Renal cortical epithelial cell (primary cell): ENCODE measurements at regions not wholly inside any gene's neighbourhood (a gene's known extent, or its start where the extent isn't known, plus 50 kb on each side); places are given as distances from the start of the nearest gene placed in this dataset.

Experiments used
- DNase-seq: peaks from one replicate; pipeline ENCODE4 v3.0.0-alpha.2; 2011; ENCODE audit warnings: low read depth

DNA sequence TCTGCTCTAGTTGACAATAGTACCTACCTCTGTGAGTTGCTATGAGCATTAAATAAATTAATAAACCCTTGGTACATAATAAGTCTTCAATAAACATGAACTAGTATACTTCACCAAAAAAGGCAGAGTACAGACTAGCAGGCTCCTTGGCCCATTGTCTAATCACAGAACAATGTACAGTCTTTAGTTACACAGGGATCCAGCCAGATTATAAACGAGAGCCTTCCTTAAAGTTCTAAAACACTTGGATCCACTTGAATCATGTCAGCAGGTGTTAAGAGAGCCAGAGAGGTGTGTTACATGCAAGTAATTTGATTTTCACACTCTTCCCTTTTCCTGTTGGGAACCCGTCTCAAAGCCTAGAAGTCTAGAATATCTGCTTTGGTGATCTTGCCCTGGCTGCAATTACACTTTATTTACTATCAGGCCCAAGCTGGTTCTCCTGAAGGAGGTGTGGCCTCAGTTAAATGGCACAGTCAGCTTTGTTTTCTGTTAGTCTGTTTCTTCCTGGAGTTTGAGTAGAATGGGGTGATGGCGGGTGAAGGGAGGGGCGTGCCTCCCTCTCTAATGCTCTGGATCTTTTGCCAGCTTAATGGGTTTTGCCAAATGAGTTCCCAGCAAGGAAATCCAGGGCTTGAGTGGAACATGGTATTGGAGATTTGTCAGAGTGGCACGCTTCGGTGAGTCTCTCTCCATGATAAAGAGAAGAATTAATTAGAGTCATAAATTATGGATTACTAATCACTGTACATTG is 570.9 kb upstream of the CAMK1G start:
- no peak for DNase-seq

DNA sequence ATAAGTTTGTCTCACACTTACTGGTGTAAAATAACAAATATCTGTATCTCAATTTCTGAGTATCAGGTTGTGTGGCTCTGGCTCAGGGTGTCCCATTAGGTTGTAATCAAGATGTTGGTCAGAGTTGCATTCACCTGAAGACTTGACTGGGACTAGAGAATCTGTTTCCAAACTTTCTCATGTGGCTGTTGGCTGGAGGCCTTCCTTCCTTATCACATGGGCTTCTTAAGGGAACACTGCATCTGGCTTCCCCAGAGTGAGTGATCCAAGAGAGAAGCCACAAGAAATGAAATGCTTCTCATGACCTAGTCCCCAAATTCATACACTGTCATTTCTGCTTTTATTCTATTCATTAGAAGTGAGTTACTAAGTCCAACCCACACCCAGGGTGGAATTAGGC is 568.4 kb upstream of the CAMK1G start:
- DNase-seq = no peak

DNA sequence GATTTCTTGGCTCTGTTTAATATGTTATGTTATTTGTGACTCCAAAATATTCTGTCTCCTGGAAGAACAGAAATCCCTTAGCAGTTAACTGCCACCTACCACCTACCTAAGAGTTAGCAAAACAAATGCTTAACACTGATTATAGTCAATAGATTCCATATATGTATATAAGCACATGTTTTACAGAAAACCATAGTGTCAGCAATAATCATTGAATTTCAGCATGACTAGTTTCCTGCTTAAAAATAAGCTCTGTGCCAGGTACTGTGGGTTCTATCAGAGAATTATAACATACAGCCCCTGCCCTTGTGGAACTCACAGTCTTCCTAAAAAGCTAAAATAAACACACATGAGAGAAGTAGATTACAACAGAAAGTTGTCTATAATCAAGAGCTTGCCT is 561.9 kb upstream of the CAMK1G start:
- no peak for DNase-seq

DNA sequence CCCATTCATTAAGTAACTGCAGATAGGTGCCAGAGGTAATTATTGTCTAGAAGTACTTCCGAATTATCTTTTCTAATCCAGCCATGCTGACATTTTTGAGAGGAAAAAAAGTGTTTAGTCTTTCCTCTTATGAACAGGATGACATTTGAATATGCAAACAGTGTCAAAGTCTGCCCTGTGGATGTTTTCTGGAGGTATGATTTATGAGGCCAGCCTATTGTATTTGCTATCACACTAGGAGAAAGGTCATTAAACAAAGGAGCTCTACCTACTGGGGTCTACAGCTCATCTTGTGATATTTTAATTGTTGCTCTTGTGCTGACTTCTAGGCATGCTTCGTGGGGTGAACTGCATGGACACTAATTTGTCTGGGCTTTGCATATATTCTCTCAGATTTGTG is 559.7 kb upstream of the CAMK1G start:
- no peak for DNase-seq

DNA sequence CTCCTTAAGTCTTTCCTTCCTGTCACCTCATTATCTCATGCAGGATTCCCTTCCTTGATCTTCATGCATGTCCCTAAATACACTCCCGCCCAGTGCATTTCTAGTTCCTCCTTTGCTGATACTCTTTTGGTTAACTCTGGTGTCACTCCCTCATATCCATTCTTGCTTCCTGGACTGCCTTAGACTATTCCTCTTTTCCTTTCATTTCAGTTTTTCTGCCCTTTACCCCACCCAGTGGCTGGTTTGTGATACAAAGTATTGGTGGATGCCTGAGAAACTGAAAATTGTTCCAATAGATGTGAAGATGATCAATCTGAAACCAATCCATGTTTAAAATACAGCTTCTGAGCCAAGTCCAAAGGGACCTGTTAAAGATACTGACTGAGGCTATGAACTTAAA is 553.8 kb upstream of the CAMK1G start:
- no peak for DNase-seq

DNA sequence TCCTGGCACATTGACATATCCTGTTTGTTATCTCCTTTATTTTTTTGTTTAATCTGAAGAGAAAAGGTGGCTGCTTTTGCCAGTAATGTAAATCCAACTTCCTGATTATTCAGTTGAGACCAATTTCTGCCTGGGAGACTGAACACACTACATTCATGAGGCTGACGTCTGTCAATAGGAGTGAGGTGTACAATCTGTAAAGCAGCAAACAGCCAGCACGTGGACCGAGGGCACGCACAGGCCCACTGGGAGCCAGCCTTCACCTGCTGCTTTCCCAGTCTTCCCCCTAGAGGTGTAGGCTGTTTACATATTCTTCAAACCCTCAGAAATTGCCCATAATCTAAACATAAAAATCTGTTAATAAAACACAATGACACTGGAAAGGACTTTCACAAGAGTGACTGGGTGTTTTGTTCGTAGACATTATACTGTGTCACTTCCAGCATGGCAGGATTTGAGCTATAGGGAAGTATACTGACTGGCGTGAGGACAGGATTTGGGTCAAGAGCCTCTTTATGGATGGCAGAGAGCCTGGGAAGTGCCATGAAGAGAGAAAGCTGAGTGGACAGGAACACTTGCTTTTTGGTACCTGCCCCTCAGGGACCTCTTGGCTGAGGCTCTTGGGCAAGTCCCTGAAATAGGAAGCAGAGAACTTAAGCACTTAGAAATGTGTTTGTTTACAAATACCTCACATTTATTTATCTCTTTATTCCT is 552.9 kb upstream of the CAMK1G start:
- DNase-seq = no peak

DNA sequence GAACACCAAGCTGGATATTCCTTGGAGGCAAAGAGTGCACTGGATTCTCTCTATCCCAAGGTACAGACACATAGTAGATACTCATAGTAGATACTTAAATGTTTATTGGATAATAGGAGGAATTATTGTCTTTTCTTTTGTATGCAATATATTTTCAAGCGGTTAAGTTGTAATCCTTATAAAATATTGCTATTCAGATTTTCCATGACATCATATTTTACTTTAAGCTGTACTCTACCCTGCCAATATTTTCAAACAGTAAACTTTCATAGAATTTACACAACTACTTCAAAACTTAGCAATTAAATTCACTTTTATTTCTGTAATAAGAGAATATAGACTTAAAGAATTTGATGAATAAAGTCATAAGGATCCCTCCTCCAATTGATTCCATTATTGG is 546.5 kb upstream of the CAMK1G start:
- no peak for DNase-seq

DNA sequence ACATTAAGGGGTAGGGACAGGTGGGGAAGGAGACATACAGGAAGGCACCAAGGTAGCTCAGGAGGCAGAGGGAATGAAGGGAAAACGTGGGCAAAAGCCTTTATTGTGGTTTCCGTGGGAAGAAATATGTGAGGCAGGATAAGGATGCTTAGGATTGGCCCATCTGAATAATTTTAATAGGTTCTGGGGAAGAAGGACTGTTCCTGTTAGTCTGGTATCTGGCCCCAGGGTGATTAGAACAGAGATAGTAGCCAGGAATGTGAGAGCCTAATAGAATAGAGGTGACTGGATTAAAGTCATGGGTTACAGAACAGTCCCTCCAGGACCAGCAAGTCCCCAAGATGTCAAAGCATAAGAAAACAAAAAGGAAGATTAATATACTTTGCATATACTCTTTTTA is 545.2 kb upstream of the CAMK1G start:
- no peak for DNase-seq

DNA sequence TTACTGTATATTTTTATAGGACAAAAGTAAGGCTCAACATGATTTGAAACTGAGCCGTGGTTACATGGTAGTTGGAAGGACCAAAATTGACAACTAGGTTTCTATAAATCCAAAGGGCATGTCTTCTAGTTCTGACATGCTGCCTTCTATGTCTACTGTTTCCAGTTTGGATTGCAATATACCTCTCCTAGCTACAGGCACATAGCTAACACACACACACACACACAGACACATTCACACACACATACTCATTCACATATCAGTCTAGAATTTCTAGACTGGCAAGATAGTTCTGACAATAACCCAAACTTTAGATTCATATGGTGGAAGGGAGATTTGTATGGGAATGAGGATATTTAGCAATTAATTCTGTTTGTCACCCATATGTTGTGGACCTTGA is 544.8 kb upstream of the CAMK1G start:
- DNase-seq = peak; percentile 19

DNA sequence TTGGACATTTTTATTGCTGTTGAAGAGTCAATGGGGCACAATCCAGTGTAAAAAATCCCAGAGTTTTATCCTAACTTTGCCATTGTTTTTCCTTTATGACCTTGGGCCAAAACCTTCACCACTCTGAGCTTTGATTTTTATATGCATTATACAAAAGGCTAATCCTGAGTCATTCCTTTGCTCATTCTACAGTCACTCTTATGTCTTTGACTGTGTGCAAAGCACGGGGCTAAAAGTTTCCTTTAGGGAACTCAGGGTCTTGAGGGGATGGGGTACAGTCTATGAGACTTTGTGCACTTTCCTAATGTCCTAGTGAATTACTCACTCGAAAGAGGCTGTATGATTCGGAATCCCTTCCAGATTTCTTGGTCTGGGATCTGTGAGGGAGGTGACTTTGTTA is 543.2 kb upstream of the CAMK1G start:
- DNase-seq = no peak

DNA sequence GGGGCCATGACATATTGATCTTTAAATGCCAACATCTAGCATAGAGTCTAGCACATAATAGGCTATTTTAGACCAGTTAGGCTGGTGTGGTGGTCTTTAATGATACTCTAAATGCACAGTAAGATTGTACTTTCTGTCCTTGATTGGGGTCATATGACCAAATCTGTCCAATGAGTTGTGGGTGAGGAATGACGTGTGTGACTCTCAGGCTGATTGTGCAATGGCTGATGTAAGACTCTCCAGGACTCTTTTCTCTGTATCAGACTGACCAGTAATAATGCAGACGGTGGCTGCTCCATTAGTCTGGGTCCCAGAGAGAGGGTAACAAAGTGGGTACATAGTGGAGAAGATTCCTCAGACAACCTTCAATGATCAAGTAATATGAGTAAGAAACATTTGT is 541.6 kb upstream of the CAMK1G start:
- DNase-seq = peak; percentile 62

DNA sequence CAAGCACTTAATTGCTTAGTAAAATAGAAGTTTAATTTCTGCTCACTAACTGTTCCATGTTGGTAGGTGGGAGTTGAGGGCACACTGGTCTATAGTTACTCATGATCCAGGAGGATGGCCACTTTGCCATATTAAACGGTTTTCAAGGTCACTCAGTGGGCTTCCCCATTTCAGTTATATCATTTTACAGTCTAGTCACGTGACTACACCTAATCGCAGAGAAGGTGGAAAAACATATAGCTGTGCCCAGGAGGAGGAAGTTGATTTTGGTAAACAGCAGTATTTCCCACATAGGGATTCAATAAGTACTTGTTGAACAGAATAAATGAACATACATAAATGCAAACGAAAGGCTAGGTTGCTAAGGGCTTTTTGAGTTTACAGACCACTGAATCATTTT is 541.1 kb upstream of the CAMK1G start:
- DNase-seq = no peak

DNA sequence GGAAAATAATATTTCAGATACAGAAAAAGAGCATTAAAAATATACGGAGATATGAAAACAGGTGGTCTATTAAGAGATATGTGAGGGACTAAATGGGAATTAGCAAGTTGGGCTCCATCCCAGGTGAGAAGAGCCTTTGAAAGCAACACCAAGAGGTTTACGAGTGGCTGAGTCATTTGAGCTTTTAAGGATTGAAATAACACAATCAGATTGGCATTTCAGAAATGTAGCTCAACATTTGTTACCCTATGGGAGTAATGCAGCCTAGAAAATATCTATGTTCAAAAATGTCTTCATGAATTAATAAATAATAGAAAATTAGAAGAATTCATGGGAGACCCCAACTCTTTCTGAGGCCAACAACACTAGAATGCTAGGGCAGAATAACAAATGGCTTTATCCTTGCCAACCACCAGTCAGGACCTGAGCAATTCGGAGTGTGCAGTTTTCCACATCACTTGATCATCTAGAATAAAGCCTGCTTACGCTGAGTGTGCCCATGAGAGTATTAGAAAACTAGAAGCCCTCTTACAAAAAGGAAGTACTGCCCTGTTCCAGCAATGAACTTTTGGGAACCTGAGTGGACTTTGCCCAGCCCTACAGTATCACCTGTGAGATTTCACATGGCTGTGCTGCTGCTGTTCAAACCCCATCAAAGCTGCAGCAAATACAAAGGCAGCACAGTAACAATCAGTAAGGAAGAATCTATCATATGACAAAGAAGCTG is 538.0 kb upstream of the CAMK1G start:
- DNase-seq = peak; percentile 77

DNA sequence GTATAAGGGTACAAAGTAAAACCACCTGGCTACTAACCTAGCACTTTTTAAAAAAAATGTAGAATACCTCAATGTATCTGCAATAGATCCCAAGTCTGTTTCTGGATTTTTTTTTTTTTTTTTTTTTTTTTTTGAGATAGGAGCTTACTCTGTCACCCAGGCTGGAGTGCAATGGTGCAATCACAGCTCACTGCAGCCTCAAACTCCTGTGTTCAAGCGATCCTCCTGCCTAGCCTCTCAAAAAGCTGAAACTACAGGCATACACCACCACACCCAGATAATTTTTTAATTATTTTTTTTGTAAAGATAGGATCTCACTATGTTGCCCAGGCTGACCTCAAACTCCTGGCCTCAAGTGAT is 537.5 kb upstream of the CAMK1G start:
- no peak for DNase-seq

DNA sequence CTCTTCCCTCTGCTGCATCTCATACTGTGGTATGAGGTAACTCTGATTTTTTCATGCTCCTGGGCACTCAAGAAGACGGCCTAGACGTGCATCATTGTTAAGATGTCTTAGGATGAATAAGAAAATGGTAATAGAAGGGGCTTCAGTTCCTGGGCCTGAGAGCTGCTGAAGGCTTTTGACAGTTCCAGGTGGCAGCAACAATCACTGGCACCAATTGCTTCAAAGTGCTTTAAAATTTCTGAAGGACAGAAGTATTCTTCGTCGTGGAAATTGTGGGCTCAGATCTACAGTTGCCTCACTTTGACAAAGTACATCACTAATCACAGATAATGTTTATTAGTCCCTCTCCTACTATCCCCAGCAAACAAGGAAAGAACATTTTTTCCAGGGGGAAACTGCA is 536.6 kb upstream of the CAMK1G start:
- no peak for DNase-seq

DNA sequence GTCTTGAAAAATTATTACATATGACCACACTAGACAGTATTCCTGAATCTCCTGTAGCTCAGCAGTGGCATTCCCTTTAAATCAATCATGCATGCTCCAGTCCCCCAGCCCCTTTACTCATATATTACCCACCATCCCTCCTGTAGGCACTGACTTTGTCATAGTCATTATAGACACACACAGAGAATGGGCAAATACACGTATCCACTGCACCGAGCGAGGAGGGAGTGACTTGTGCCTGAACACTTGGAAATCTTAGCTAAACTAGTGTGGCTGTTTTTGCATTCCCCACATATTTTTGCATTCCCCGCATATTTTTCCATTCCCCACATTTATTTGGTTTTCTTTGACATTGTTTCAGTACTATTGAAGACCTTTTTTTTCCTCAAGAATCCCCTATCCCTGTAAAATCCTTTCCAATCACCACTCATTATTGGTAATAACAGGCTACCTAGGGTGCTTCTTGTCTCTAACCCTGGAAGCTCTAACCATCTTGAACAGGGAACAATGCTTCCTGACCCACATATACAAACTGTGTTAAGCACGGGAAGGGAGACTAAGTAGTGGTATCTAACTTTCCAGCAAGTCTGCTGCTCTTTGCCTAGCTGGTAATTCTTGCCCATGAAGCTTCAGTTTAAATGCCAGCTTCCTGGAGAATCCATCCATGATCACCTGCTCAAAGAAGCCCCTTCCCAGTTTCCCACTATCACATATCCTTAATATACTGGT is 534.4 kb upstream of the CAMK1G start:
- peak; percentile 73 for DNase-seq

DNA sequence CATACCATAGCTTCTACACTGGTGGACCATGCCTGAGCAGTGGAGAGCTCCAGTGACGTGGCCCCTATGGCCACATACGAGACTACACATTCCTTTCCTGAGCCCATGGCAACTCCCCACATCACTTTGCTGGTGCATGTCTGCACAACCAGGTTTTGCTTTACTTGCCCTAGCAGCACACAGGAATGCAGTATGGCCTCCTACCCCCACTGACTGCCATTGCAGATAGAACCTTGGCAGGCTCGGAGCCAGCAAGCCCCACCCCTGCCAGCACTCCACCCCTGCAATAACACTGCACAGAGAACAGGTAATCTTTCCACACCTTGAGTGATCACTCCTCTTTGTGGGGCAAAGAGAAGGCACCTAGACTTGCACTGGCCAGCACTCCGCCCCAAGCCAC is 531.9 kb upstream of the CAMK1G start:
- DNase-seq = no peak

DNA sequence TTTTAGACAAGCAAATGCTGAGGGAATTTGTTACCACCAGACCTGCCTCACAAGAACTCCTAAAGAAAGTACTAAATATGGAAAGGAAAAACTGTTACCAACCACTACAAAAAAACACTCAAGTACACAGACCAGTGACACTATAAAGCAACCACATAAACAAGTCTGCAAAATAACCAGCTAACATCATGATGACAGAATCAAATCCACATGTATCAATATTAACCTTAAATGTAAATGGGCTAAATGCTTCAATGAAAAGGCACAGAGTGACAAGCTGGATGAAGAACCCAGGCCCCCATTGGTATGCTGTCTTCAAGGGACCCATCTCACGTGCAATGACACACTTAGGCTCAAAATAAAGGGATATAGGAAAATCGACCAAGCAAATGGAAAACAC is 529.9 kb upstream of the CAMK1G start:
- DNase-seq = no peak

DNA sequence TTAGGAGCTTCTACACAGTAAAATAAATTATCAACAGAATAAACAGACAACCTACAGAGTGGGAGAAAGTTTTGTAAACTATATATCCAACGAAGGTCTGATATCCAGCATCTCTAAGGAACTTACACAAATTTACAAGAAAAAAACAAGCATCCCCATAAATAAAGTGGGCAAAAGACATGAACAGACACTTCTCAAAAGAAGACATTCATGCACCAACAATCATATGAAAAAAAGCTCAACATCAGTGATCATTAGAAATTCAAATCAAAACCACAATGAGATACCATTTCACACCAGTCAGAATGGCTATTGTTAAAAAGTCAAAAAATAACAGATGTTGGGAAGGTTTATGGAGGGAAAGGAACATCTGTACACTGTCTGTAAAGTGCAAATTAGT is 526.4 kb upstream of the CAMK1G start:
- DNase-seq = no peak

DNA sequence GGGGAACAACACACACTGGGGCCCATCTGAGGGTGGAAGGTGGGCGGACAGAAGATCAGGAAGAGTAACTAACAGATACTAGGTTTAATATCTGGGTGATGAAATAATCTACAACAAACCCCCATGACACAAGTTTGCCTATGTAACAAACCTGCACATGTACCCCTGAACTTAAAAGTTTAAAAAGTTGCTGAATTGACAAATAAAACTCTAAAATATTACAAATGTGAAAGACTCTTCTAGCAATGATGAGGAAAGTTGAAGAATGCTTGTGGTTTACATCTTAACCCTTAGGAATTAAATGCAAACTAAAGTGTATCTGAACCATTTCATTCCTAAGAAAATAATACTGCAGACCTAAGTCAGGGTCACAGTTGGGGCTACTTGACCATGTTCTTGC is 525.6 kb upstream of the CAMK1G start:
- DNase-seq = no peak

DNA sequence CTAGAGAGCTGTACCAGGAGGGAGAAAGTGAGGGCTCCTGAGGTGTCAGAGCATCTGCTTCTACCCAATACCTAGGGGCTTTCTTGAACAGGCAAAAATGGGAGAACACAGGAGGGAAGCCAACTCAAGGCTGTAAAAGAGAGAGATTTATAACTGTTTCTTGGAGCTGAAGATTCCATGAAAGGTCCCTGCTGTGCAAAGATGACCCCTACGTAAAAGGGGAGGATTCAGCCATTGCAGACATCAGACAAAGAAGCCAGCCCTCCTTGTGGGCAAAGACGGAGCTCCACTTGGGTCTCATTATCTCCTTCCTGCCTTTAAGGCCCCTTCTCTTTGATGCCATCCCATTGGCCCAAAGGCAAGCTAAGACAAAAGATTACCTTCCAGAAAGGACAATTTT is 524.1 kb upstream of the CAMK1G start:
- no peak for DNase-seq

DNA sequence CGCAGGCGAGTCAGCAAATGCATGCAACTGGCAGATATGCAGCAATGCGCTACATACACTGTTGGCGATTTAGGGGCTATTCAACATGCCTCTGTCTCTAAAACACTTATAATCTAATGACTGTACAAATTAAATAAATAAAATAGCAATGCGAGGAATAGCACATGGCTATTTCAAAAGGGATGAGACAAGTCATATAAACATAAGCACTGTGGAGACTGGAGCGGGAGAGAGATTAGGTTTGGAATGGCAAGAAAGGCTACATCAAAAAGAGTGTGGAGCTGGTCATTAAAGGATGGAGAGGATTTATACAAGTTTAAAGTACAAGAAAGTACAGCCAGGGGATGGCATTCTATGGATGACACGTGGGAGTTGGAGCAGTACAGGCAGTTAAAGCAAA is 523.5 kb upstream of the CAMK1G start:
- DNase-seq = no peak
